ENCODE measurements at regions not wholly inside any gene's neighbourhood (a gene's known extent, or its start where the extent isn't known, plus 50 kb on each side); places are given as distances from the start of the nearest gene placed in this dataset.

DNA sequence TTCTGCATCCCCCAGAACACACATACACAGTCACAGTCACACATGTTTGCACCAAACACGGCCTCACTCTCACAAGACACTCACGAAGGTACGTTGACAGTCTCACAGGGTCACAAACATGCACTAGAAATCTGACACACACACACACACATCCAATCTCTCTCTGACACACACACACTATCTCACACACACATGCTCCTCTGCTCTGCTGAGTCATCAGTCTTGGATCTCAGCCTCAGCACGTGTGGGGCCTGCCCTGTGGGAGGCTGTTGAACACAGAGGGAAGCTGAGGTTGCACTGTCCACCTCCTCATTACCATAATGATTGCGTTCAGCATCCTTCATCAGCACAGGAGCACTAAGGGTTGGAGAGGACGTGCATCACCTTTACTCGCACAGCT is 188.8 kb downstream of the MTRR start:
- no peak for TF ChIP-seq POLR2A (IDR thresholded peaks at IDR 0.05)
- no peak for TF ChIP-seq CTCF (IDR thresholded peaks at IDR 0.05)

Measured in lower leg skin (tissue), 3 donors.